SK-N-SH (cell line): ENCODE measurements at regions not wholly inside any gene's neighbourhood (a gene's known extent, or its start where the extent isn't known, plus 50 kb on each side); places are given as distances from the start of the nearest gene placed in this dataset.

Source experiments
- CTCF ChIA-PET: fragments of 300-600, 350-600 bp; formaldehyde crosslinking; extraction: SDS; loops from one replicate; lab custom pipeline; 2021; lab: Yijun Ruan, JAX
- POLR2A ChIA-PET: fragments of 350-600 bp; sonication (Branson Sonifier 250); formaldehyde crosslinking; extraction: SDS; loops from one replicate; lab custom pipeline; 2020; ENCODE audit warnings: antibody characterized with exemption, inconsistent platforms; lab: Yijun Ruan, JAX
- DNase-seq: peaks from one replicate; pipeline ENCODE4 v3.0.0; 2012
- H2AFZ ChIP-seq: fragments of 200-600 bp; sonication (generic); 2 replicates; pipeline ENCODE4 v1.8.1; 2016; ENCODE audit warnings: antibody characterized with exemption, mild to moderate bottlenecking, low read depth
- H3F3A ChIP-seq: fragments of 200-600 bp; sonication (generic); replicated peaks from 2 replicates; pipeline ENCODE3; 2016; ENCODE audit warnings: antibody characterized with exemption, mild to moderate bottlenecking; ENCODE audit not compliant: insufficient read depth
- H3K27ac ChIP-seq, 2 experiments: fragments of 200-500 bp in 1 of 2; fragments of 200-600 bp in 1 of 2; sonication (Bioruptor generic) in 1 of 2; sonication (generic), shearing (Covaris generic) in 1 of 2; 2 replicates each; pipeline versions ENCODE4 v1.5.1 to v1.6.1; 2014 to 2016; ENCODE audit warnings: low read depth in 2 of 2, inconsistent platforms in 1 of 2, low read length in 1 of 2, mild to moderate bottlenecking in 1 of 2, mixed read lengths in 1 of 2
- H3K27me3 ChIP-seq: fragments of 200-600 bp; sonication (generic), shearing (Covaris generic); 2 replicates; pipeline ENCODE4 v1.6.1; 2016; ENCODE audit warnings: mixed run types; ENCODE audit not compliant: insufficient read depth
- H3K36me3 ChIP-seq, 2 experiments: fragments of 200-500 bp in 1 of 2; fragments of 200-600 bp in 1 of 2; sonication (Bioruptor generic) in 1 of 2; sonication (generic) in 1 of 2; replicated peaks in 1 of 2; 2 replicates each; pipeline versions ENCODE3 to v1.5.1; 2014 to 2016; ENCODE audit warnings: low read length in 1 of 2, mild to moderate bottlenecking in 1 of 2; ENCODE audit not compliant: insufficient read depth in 2 of 2, control insufficient read depth in 1 of 2
- H3K4me1 ChIP-seq, 2 experiments: fragments of 200-500 bp in 1 of 2; fragments of 200-600 bp in 1 of 2; sonication (Bioruptor generic) in 1 of 2; sonication (generic), shearing (Covaris generic) in 1 of 2; 2 replicates each; pipeline versions ENCODE4 v1.5.1 to v1.6.1; 2014 to 2016; ENCODE audit warnings: low read depth in 1 of 2, low read length in 1 of 2, mixed run types in 1 of 2; ENCODE audit not compliant: insufficient read depth in 2 of 2, control insufficient read depth in 1 of 2
- H3K4me2 ChIP-seq: fragments of 200-600 bp; sonication (generic), shearing (Covaris generic); 2 replicates; pipeline ENCODE4 v1.6.1; 2017; ENCODE audit warnings: mixed run types
- H3K4me3 ChIP-seq, 2 experiments: fragments of 200-500 bp in 1 of 2; fragments of 200-600 bp in 1 of 2; sonication (Bioruptor generic) in 1 of 2; sonication (generic), shearing (Covaris generic) in 1 of 2; 2 replicates each; pipeline versions ENCODE4 v1.5.1 to v1.8.1; 2014 to 2016; ENCODE audit warnings: low read depth in 2 of 2, inconsistent platforms in 1 of 2, low read length in 1 of 2, mild to moderate bottlenecking in 1 of 2, mixed read lengths in 1 of 2, moderate library complexity in 1 of 2
- H3K79me2 ChIP-seq: fragments of 200-600 bp; sonication (generic); 2 replicates; pipeline ENCODE4 v1.8.1; 2017; ENCODE audit warnings: mild to moderate bottlenecking; ENCODE audit not compliant: insufficient read depth
- H3K9ac ChIP-seq: fragments of 200-600 bp; sonication (generic); 2 replicates; pipeline ENCODE4 v1.6.1; 2017; ENCODE audit warnings: mixed run types
- H3K9me2 ChIP-seq: fragments of 200-600 bp; sonication (generic); 2 replicates; pipeline ENCODE4 v1.6.1; 2017; ENCODE audit warnings: mixed run types
- H3K9me3 ChIP-seq: fragments of 200-600 bp; sonication (generic); 2 replicates; pipeline ENCODE4 v1.6.1; 2017; ENCODE audit warnings: mixed run types, mild to moderate bottlenecking, moderate library complexity
- H4K20me1 ChIP-seq: fragments of 200-600 bp; sonication (generic); 2 replicates; pipeline ENCODE4 v1.6.1; 2017; ENCODE audit warnings: mild to moderate bottlenecking, mixed run types; ENCODE audit not compliant: insufficient read depth
- CTCF ChIP-seq: fragments of 200-600 bp; sonication (generic); IDR thresholded peaks from 2 replicates; pipeline ENCODE4 v1.6.1; 2017; ENCODE audit warnings: antibody characterized with exemption, mild to moderate bottlenecking, moderate library complexity
- ELF1 ChIP-seq: IDR thresholded peaks from 2 replicates; pipeline ENCODE4 v1.4.0; 2012
- EP300 ChIP-seq, 2 experiments: IDR thresholded peaks; 2 replicates each; pipeline versions ENCODE4 v1.4.0 to v1.6.1; 2012; ENCODE audit warnings: borderline replicate concordance in 1 of 2, low read depth in 1 of 2, low read length in 1 of 2
- FOSL2 ChIP-seq: IDR thresholded peaks from 2 replicates; pipeline ENCODE4 v1.4.0; 2012; ENCODE audit warnings: low read depth, mild to moderate bottlenecking, moderate library complexity, borderline replicate concordance
- FOXJ3 ChIP-seq: sonication (generic); formaldehyde crosslinking; IDR thresholded peaks from 2 replicates; pipeline ENCODE4 v1.5.1; 2020; ENCODE audit warnings: mild to moderate bottlenecking, missing genetic modification reagents
- GABPA ChIP-seq: IDR thresholded peaks from 2 replicates; pipeline ENCODE4 v1.4.0; 2012; ENCODE audit warnings: low read depth, mild to moderate bottlenecking
- JUND ChIP-seq: IDR thresholded peaks from 2 replicates; pipeline ENCODE4 v1.4.0; 2012
- MXI1 ChIP-seq: IDR thresholded peaks from 2 replicates; pipeline ENCODE4 v1.6.1; 2012; ENCODE audit warnings: mild to moderate bottlenecking, low read depth, low read length, improper control_type of control experiment
- NRF1 ChIP-seq: IDR thresholded peaks from 2 replicates; pipeline ENCODE4 v1.6.1; 2012; ENCODE audit warnings: low read depth, mild to moderate bottlenecking, low read length
- POLR2AphosphoS5 ChIP-seq: IDR thresholded peaks from 2 replicates; pipeline ENCODE4 v1.6.1; 2012; ENCODE audit warnings: low read depth, low read length
- RAD21 ChIP-seq: IDR thresholded peaks from 2 replicates; pipeline ENCODE4 v1.6.1; 2012; ENCODE audit warnings: mild to moderate bottlenecking, low read length
- RCOR1 ChIP-seq: fragments of 150-350 bp; IDR thresholded peaks from 2 replicates; pipeline ENCODE4 v1.6.1; 2017; ENCODE audit warnings: antibody characterized with exemption, low read length
- RXRA ChIP-seq: IDR thresholded peaks from 2 replicates; pipeline ENCODE4 v1.4.0; 2012; ENCODE audit warnings: low read depth, mild to moderate bottlenecking, borderline replicate concordance
- SMC3 ChIP-seq: IDR thresholded peaks from 2 replicates; pipeline ENCODE4 v1.6.1; 2012; ENCODE audit warnings: low read depth, low read length, improper control_type of control experiment
- USF1 ChIP-seq: IDR thresholded peaks from 2 replicates; pipeline ENCODE4 v1.4.0; 2012; ENCODE audit warnings: low read depth, borderline replicate concordance
- YY1 ChIP-seq: IDR thresholded peaks from 2 replicates; pipeline ENCODE4 v1.4.0; 2012; ENCODE audit warnings: low read depth, mild to moderate bottlenecking
- WGBS: methylation state at CpG from one replicate; pipeline ENCODE4 v1.1.6; 2017; ENCODE audit warnings: low lambda C conversion rate; 5-methylcytosine and 5-hydroxymethylcytosine counted together
- TF ChIP-seq, protein P1 (sequence below): IDR thresholded peaks from 2 replicates; pipeline ENCODE4 v1.4.0; 2012; ENCODE audit warnings: low read depth
- TF ChIP-seq, protein P2 (sequence below): fragments of 150-350 bp; IDR thresholded peaks from 2 replicates; pipeline ENCODE4 v1.6.1; 2016; ENCODE audit warnings: mild to moderate bottlenecking, low read depth, low read length
- TF ChIP-seq, protein P3 (sequence below): fragments of 150-350 bp; IDR thresholded peaks from 2 replicates; pipeline ENCODE4 v1.6.1; 2017; ENCODE audit warnings: antibody characterized with exemption, low read length, low read depth, borderline replicate concordance

- no peak for TF ChIP-seq FOSL2
- TF ChIP-seq FOXJ3 (CRISPR knock-in tag) = no peak
- TF ChIP-seq RAD21 = no peak
- no peak for TF ChIP-seq ELF1
- no peak for TF ChIP-seq RXRA
- TF ChIP-seq NRF1 = no peak
- no peak for TF ChIP-seq YY1
Observed at GRCh38 chr4:127284236-127284635, 348.5 kb upstream of the INTU start (continued).

- H3K27ac ChIP-seq = no peak overlapping the region
- POLR2A ChIA-PET = no interaction called here
- no peaks in the 10 kb centered on the region for H4K20me1 ChIP-seq
- H3K36me3 ChIP-seq = no peaks in the 10 kb centered on the region
- H3K4me2 ChIP-seq = no peak overlapping the region
- H3K9ac ChIP-seq = no peak overlapping the region
- H3F3A ChIP-seq = no peaks in the 10 kb centered on the region
- 13% methylated on average over 1 of the region's 1 CpG for WGBS
- no peak overlapping the region for H2AFZ ChIP-seq
- no peaks in the 10 kb centered on the region for H3K79me2 ChIP-seq
- no peaks in the 10 kb centered on the region for H3K4me1 ChIP-seq
- no peaks in the 10 kb centered on the region for H3K9me3 ChIP-seq
- H3K9me2 ChIP-seq = no peaks in the 10 kb centered on the region
- no peak for TF ChIP-seq SMC3
- no peak for TF ChIP-seq RCOR1
- TF ChIP-seq, protein P1, sequence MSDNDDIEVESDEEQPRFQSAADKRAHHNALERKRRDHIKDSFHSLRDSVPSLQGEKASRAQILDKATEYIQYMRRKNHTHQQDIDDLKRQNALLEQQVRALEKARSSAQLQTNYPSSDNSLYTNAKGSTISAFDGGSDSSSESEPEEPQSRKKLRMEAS = no peak
- TF ChIP-seq POLR2AphosphoS5 = no peak
- TF ChIP-seq FOSL2 = no peak
- TF ChIP-seq, protein P2, sequence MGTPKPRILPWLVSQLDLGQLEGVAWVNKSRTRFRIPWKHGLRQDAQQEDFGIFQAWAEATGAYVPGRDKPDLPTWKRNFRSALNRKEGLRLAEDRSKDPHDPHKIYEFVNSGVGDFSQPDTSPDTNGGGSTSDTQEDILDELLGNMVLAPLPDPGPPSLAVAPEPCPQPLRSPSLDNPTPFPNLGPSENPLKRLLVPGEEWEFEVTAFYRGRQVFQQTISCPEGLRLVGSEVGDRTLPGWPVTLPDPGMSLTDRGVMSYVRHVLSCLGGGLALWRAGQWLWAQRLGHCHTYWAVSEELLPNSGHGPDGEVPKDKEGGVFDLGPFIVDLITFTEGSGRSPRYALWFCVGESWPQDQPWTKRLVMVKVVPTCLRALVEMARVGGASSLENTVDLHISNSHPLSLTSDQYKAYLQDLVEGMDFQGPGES = no peak
- TF ChIP-seq GABPA = no peak
- TF ChIP-seq EP300 (IDR thresholded peaks at IDR 0.05; ENCODE audit: borderline replicate concordance in 1 of 2, low read depth in 1 of 2, low read length in 1 of 2) = no peak
- no peak for TF ChIP-seq USF1
- TF ChIP-seq, protein P3, sequence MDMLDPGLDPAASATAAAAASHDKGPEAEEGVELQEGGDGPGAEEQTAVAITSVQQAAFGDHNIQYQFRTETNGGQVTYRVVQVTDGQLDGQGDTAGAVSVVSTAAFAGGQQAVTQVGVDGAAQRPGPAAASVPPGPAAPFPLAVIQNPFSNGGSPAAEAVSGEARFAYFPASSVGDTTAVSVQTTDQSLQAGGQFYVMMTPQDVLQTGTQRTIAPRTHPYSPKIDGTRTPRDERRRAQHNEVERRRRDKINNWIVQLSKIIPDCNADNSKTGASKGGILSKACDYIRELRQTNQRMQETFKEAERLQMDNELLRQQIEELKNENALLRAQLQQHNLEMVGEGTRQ = no peak
- TF ChIP-seq CTCF = no peak
- no peak for TF ChIP-seq NRF1
- no peak for TF ChIP-seq YY1
- no peak for TF ChIP-seq MXI1
- no peak for TF ChIP-seq JUND
- TF ChIP-seq, all 33 proteins: peak for 0
- Histone ChIP-seq H3K27me3 (no peaks in the 10 kb centered on the region), H3K4me3 (no peak overlapping the region)
- CTCF ChIA-PET = no interaction called here
- no peak for DNase-seq
Observed at GRCh38 chr4:127291316-127291715, 341.4 kb upstream of the INTU start.
